ENCODE measurements at regions not wholly inside any gene's neighbourhood (a gene's known extent, or its start where the extent isn't known, plus 50 kb on each side); places are given as distances from the start of the nearest gene placed in this dataset.

DNA sequence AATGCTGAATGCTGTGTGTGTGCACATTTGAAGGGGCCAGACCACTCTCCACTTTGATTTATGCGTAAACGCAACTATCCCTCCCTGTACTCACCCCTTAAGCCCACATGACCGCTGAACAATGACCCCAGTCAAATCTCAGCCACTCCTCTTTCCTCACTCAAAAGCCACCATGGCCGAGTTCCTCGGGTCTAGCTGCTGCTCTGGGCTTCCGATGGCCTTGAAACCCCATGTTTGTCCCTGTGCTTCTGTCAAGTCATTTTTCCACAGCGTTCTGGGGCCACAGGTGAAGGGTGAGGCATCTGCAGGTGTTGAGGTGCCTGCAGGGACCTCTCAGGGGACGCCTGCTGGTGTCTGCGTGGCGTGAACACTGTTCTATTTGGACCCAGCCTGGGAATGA, 74.3 kb upstream of the TMEM18 start:
- DNase-seq (ENCODE audit: low read depth in 1 of 2, low spot score in 2 of 2) (no peak), FAIRE-seq (no peak)
- Histone ChIP-seq H3K36me3 (ENCODE audit: control insufficient read depth in 2 of 4, insufficient read depth in 4 of 4, low read length in 3 of 4) (peaks cover 0 to 5% (median 3%) of the 10 kb centered on the region in 4 experiments; a peak in 2 of 8 replicates), H2BK120ac (replicated peaks; ENCODE audit: low read depth, low read length) (no peak overlapping the region), H2BK15ac (ENCODE audit: low read length) (no peak overlapping the region), H3K14ac (ENCODE audit: insufficient read length) (no peak overlapping the region), H4K5ac (ENCODE audit: insufficient read length, low read depth, low read length) (no peak overlapping the region), H3K79me1 (ENCODE audit: low read depth, low read length) (no peaks in the 10 kb centered on the region), H3K4me1 (replicated peaks in 1 of 4; ENCODE audit: control insufficient read depth in 3 of 4, insufficient read depth in 4 of 4, low read length in 3 of 4) (no peaks in the 10 kb centered on the region), H2AFZ (ENCODE audit: low read length) (no peak overlapping the region), H3K9me3 (ENCODE audit: insufficient read depth in 2 of 2, low read depth in 1 of 2, low read length in 1 of 2) (no peaks in the 10 kb centered on the region), H3K56ac (replicated peaks; ENCODE audit: insufficient read length, low read depth, low read length) (no peak overlapping the region), H4K8ac (ENCODE audit: extremely low read depth, insufficient read depth, low read length) (no peak overlapping the region), H2BK20ac (ENCODE audit: low read length) (no peak overlapping the region), H2AK5ac (ENCODE audit: low read depth, low read length) (no peak overlapping the region), H3K18ac (ENCODE audit: extremely low read depth, low read length) (no peak overlapping the region), H2BK12ac (ENCODE audit: low read depth, low read length) (no peak overlapping the region), H4K20me1 (replicated peaks in 1 of 2; ENCODE audit: control insufficient read depth in 1 of 2, insufficient read depth in 2 of 2, low read length in 2 of 2) (peaks cover 0 to 1% of the 10 kb centered on the region in 2 experiments), H3K4me2 (ENCODE audit: insufficient read depth in 1 of 2, low read depth in 2 of 2, low read length in 2 of 2) (no peak overlapping the region), H3K4ac (replicated peaks; ENCODE audit: insufficient read length, low read depth, low read length) (no peak overlapping the region), H2BK5ac (ENCODE audit: low read depth, low read length) (no peak overlapping the region), H3K23ac (ENCODE audit: insufficient read length) (no peak overlapping the region), H3K23me2 (ENCODE audit: low read depth, low read length) (peaks cover 2% of the 10 kb centered on the region; the same call in 1 of the 2 replicates), H3K4me3 (ENCODE audit: extremely low read depth in 1 of 4, insufficient read depth in 2 of 4, low read depth in 3 of 4, low read length in 4 of 4) (no peak overlapping the region), H3K27me3 (replicated peaks in 1 of 4; ENCODE audit: control insufficient read depth in 3 of 4, extremely low read depth in 1 of 4, insufficient read depth in 3 of 4, low read length in 3 of 4) (no peaks in the 10 kb centered on the region), H3K27ac (ENCODE audit: low read depth, low read length) (no peak overlapping the region), H4K91ac (replicated peaks; ENCODE audit: insufficient read length, low read length) (no peak overlapping the region), H3K9ac (replicated peaks in 1 of 4; ENCODE audit: extremely low read depth in 1 of 4, low read depth in 3 of 4, low read length in 3 of 4) (no peak overlapping the region), H3K79me2 (ENCODE audit: control insufficient read depth in 1 of 2, insufficient read depth in 2 of 2, low read length in 2 of 2) (no peaks in the 10 kb centered on the region)
- 95% methylated on average over 10 of the region's 10 CpGs; no CpG with 5 or more reads in 1 of the 2 experiments for WGBS, 2 experiments (ENCODE audit: extremely low coverage in 1 of 2, insufficient coverage in 1 of 2, insufficient read length in 1 of 2, insufficient replicate concordance in 2 of 2, low coverage in 1 of 2, low lambda C conversion rate in 2 of 2, missing lambda C conversion rate in 1 of 2)
- POLR2A ChIA-PET (ENCODE audit: partially characterized antibody) = interaction anchor here (0.7 kb wide), 1 partner anchor 11 kb away, joined by 3 read pairs; no protein-coding TSS in a partner anchor
- CTCF ChIA-PET (ENCODE audit: partially characterized antibody) = interaction anchor here (1.0 to 2.0 kb wide), 3 partner anchors 12 to 38 kb away, joined by 3 to 5 read pairs (median 3); no protein-coding TSS in a partner anchor
- TF ChIP-seq EZH2 (IDR thresholded peaks at IDR 0.05; ENCODE audit: low read depth, low read length, severe bottlenecking) = no peak
- no peak for TF ChIP-seq RFX5 (IDR thresholded peaks at IDR 0.05; ENCODE audit: borderline replicate concordance, low read depth, low read length)
- no peak for TF ChIP-seq CBX8 (IDR thresholded peaks at IDR 0.05; ENCODE audit: borderline replicate concordance, low read depth, low read length)
- no peak for TF ChIP-seq SRF (IDR thresholded peaks at IDR 0.05; ENCODE audit: low read depth, low read length)
- TF ChIP-seq CHD1 (IDR thresholded peaks at IDR 0.05; ENCODE audit: low read depth, low read length) = no peak
- no peak for TF ChIP-seq ATF3 (IDR thresholded peaks at IDR 0.05; ENCODE audit: insufficient read depth, low read depth, low read length)
- no peak for TF ChIP-seq SUZ12 (IDR thresholded peaks at IDR 0.05; ENCODE audit: low read length)
- no peak for TF ChIP-seq RXRA (IDR thresholded peaks at IDR 0.05; ENCODE audit: insufficient read depth, low read depth, low read length)
- TF ChIP-seq CTBP2 (IDR thresholded peaks at IDR 0.05; ENCODE audit: borderline replicate concordance, insufficient read depth, insufficient read length, low read length) = no peak
- TF ChIP-seq MAFK (IDR thresholded peaks at IDR 0.05; ENCODE audit: low read depth, low read length) = no peak
- TF ChIP-seq E2F6 (IDR thresholded peaks at IDR 0.05) = no peak
- no peak for TF ChIP-seq CEBPB (IDR thresholded peaks at IDR 0.05; ENCODE audit: low read depth, low read length)
- no peak for TF ChIP-seq SP1 (IDR thresholded peaks at IDR 0.05; ENCODE audit: low read depth, low read length)
- no peak for TF ChIP-seq CBX5 (IDR thresholded peaks at IDR 0.05; ENCODE audit: low read depth, low read length)
